Hepatocyte (in vitro differentiated cells): ENCODE measurements at regions not wholly inside any gene's neighbourhood (a gene's known extent, or its start where the extent isn't known, plus 50 kb on each side); places are given as distances from the start of the nearest gene placed in this dataset.
A peak's percentile ranks its signal among the peaks of the same experiment; 100 is the strongest.

Experiments
- DNase-seq: peaks from one replicate; pipeline ENCODE4 v3.0.0-alpha.2; 2016; ENCODE audit warnings: low spot score
- H2AFZ ChIP-seq: fragments of 200-600 bp; sonication (generic); 2 replicates; pipeline ENCODE4 v1.6.0; 2016; ENCODE audit warnings: antibody characterized with exemption, mild to moderate bottlenecking
- H3K27ac ChIP-seq: fragments of 200-600 bp; sonication (generic); 2 replicates; pipeline ENCODE4 v1.5.1; 2016; ENCODE audit warnings: mild to moderate bottlenecking
- H3K27me3 ChIP-seq: fragments of 200-600 bp; sonication (generic); 2 replicates; pipeline ENCODE4 v1.6.1; 2016
- H3K36me3 ChIP-seq: fragments of 200-600 bp; sonication (generic); replicated peaks from 2 replicates; pipeline ENCODE4 v1.5.1; 2016; ENCODE audit warnings: low read depth; ENCODE audit not compliant: insufficient read depth
- H3K4me1 ChIP-seq: fragments of 200-600 bp; sonication (generic); 2 replicates; pipeline ENCODE4 v1.5.1; 2016; ENCODE audit warnings: mild to moderate bottlenecking, moderate library complexity; ENCODE audit not compliant: insufficient read depth
- H3K4me2 ChIP-seq: fragments of 200-600 bp; sonication (generic); 2 replicates; pipeline ENCODE4 v1.6.0; 2016
- H3K4me3 ChIP-seq: fragments of 200-600 bp; sonication (generic); 2 replicates; pipeline ENCODE4 v1.5.1; 2016; ENCODE audit warnings: mild to moderate bottlenecking
- H3K79me2 ChIP-seq: fragments of 200-600 bp; sonication (generic); 2 replicates; pipeline ENCODE4 v1.6.0; 2017; ENCODE audit warnings: mild to moderate bottlenecking
- H3K9me2 ChIP-seq: fragments of 200-600 bp; sonication (generic); replicated peaks from 2 replicates; pipeline ENCODE4 v1.6.0; 2017; ENCODE audit warnings: mild to moderate bottlenecking; ENCODE audit not compliant: insufficient read depth
- H3K9me3 ChIP-seq: fragments of 200-600 bp; sonication (generic); 2 replicates; pipeline ENCODE4 v1.5.1; 2016; ENCODE audit warnings: low read depth, mild to moderate bottlenecking
- H4K20me1 ChIP-seq: fragments of 200-600 bp; sonication (generic); 2 replicates; pipeline ENCODE4 v1.6.0; 2016; ENCODE audit warnings: mild to moderate bottlenecking; ENCODE audit not compliant: insufficient read depth, poor library complexity, severe bottlenecking
- EZH2 ChIP-seq: fragments of 200-600 bp; sonication (generic); IDR thresholded peaks from 2 replicates; pipeline ENCODE4 v1.6.1; 2016; ENCODE audit warnings: antibody characterized with exemption, mild to moderate bottlenecking, borderline replicate concordance
- EZH2phosphoT487 ChIP-seq: fragments of 200-600 bp; sonication (generic); IDR thresholded peaks from one replicate; pipeline ENCODE4 v1.6.1; 2018; ENCODE audit warnings: antibody characterized with exemption, mild to moderate bottlenecking, low read depth, moderate library complexity; ENCODE audit not compliant: unreplicated experiment, severe bottlenecking
- WGBS: methylation state at CpG from one replicate; pipeline ENCODE4 v1.1.6; 2016; ENCODE audit warnings: low lambda C conversion rate; ENCODE audit errors: missing lambda C conversion rate; 5-methylcytosine and 5-hydroxymethylcytosine counted together
- TF ChIP-seq, protein P1 (sequence below): fragments of 200-600 bp; sonication (generic); IDR thresholded peaks from 2 replicates; pipeline ENCODE4 v1.5.1; 2016; ENCODE audit warnings: antibody characterized with exemption, mild to moderate bottlenecking; ENCODE audit not compliant: poor library complexity

DNA sequence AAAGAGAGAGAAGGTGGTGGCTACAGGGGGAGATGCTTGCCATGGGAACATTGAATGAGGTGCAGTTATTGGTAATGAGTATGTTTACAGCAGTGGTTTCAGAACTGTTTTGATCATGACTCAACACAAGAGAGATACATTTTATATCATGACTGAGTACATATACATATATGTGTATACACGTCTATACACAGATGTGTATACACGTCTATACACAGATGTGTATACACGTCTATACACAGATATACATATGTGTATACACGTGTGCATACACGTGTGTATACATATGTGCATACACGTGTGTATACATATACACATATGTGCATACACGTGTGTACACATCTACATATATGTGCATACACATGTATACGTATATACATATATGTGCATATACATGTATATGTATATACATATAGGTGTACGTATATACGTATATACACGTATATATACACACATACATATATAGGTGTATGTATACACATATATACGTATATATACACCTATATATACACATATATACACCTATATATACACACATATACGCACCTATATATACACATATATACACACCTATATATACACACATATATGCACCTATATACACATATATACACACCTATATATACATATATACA is 518.5 kb downstream of the TSN start:
- no peak overlapping the region for H2AFZ ChIP-seq
- no peak for TF ChIP-seq EZH2
- TF ChIP-seq, protein P1, sequence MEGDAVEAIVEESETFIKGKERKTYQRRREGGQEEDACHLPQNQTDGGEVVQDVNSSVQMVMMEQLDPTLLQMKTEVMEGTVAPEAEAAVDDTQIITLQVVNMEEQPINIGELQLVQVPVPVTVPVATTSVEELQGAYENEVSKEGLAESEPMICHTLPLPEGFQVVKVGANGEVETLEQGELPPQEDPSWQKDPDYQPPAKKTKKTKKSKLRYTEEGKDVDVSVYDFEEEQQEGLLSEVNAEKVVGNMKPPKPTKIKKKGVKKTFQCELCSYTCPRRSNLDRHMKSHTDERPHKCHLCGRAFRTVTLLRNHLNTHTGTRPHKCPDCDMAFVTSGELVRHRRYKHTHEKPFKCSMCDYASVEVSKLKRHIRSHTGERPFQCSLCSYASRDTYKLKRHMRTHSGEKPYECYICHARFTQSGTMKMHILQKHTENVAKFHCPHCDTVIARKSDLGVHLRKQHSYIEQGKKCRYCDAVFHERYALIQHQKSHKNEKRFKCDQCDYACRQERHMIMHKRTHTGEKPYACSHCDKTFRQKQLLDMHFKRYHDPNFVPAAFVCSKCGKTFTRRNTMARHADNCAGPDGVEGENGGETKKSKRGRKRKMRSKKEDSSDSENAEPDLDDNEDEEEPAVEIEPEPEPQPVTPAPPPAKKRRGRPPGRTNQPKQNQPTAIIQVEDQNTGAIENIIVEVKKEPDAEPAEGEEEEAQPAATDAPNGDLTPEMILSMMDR: no peak
- TF ChIP-seq EZH2phosphoT487: no peak
- no peak overlapping the region for H3K4me2 ChIP-seq
- H3K9me3 ChIP-seq: no peaks in the 10 kb centered on the region
- no peaks in the 10 kb centered on the region for H3K79me2 ChIP-seq
- no peak for DNase-seq
- no peaks in the 10 kb centered on the region for H3K9me2 ChIP-seq
- no peak overlapping the region for H3K4me3 ChIP-seq
- 93% methylated on average over 13 of the region's 13 CpGs for WGBS
- no peaks in the 10 kb centered on the region for H4K20me1 ChIP-seq
- no peaks in the 10 kb centered on the region for H3K27me3 ChIP-seq
- H3K4me1 ChIP-seq: no peaks in the 10 kb centered on the region
- H3K27ac ChIP-seq: no peak overlapping the region
- no peaks in the 10 kb centered on the region for H3K36me3 ChIP-seq

DNA sequence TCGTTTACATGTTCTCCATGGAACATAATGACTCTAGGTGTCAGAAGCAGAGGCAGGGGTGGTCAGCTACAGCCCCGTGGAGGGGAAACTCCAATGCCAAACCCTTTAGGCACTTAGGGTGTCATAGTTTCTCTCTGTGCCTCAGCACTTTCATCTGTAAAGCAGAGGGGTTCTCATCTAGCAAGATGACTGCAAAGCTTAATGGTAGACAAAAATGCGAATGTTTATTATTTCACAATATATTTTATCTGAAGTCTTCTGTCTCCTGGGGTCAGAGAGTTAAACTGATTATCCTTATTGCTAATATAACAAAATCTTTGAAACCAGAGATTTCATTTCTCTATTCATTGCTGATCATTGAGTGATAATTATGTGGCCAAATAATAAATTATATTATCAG is 522.5 kb downstream of the TSN start:
- Histone ChIP-seq H3K9me3 (no peaks in the 10 kb centered on the region), H3K4me1 (no peaks in the 10 kb centered on the region), H4K20me1 (no peaks in the 10 kb centered on the region), H3K79me2 (no peaks in the 10 kb centered on the region), H3K9me2 (no peaks in the 10 kb centered on the region), H3K36me3 (no peaks in the 10 kb centered on the region), H3K27me3 (no peaks in the 10 kb centered on the region), H3K4me2 (no peak overlapping the region), H3K4me3 (no peak overlapping the region), H2AFZ (no peak overlapping the region), H3K27ac (no peak overlapping the region)
- DNase-seq: no peak
- 80% methylated on average over 3 of the region's 3 CpGs for WGBS
- TF ChIP-seq, protein P1: no peak
- no peak for TF ChIP-seq EZH2phosphoT487

DNA sequence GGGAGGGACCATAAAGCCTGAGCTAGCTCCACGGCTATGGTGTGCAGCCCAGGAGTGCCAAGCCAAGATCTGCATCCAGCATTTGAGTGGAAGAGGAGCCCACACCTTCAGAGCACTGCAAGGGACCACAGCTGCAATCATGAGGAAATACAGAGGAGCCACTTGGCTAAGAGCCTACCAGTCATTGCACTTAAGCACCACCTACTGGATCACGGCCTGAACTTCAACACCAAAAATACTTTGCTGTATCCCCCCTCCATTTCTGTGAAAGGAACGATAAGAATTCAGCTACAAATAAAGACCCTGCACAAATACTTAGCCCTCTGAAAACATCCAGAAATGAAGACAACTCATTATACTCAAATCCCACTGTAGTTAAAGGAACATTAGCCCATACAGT is 545.3 kb downstream of the TSN start:
- Histone ChIP-seq H4K20me1 (no peaks in the 10 kb centered on the region), H3K4me1 (no peaks in the 10 kb centered on the region), H3K9me2 (no peaks in the 10 kb centered on the region), H3K4me3 (no peak overlapping the region), H3K36me3 (no peaks in the 10 kb centered on the region), H2AFZ (no peak overlapping the region), H3K79me2 (no peaks in the 10 kb centered on the region), H3K27ac (no peak overlapping the region), H3K27me3 (no peaks in the 10 kb centered on the region), H3K4me2 (no peak overlapping the region), H3K9me3 (no peaks in the 10 kb centered on the region)
- TF ChIP-seq EZH2phosphoT487 (no peak), EZH2 (no peak)
- TF ChIP-seq, protein P1: no peak
- WGBS: 89% methylated on average over 3 of the region's 3 CpGs
- no peak for DNase-seq

DNA sequence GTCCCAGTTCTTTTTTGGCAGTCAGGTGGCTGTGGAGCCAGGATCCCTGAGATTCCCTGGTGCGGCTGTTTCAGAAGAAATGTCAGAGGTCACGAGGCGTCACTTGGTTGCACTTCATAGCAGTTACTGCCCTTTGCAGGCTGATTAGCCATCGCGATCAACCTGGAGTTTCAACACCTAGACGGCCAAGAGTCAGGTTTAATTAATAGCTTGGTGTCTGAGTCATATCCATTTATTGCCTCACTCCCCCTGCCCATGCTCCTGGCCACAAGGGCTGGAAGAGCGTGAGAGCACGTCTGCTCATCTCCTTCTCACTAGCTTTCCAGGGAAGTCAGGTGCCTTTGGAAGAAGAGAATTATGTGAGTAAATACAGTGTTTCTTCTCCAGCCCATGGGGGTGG is 552.3 kb downstream of the TSN start:
- no peak overlapping the region for H3K4me3 ChIP-seq
- no peaks in the 10 kb centered on the region for H3K36me3 ChIP-seq
- 67% methylated on average over 8 of the region's 8 CpGs for WGBS
- peaks cover 4% of the 10 kb centered on the region for H3K4me1 ChIP-seq
- no peaks in the 10 kb centered on the region for H3K9me2 ChIP-seq
- H3K27ac ChIP-seq: peak overlapping the region; percentile 53
- no peaks in the 10 kb centered on the region for H4K20me1 ChIP-seq
- H3K79me2 ChIP-seq: no peaks in the 10 kb centered on the region
- no peak overlapping the region for H2AFZ ChIP-seq
- H3K4me2 ChIP-seq: no peak overlapping the region
- no peaks in the 10 kb centered on the region for H3K27me3 ChIP-seq
- no peaks in the 10 kb centered on the region for H3K9me3 ChIP-seq
- DNase-seq: peak; percentile 57
- TF ChIP-seq EZH2phosphoT487 (no peak), EZH2 (no peak)
- TF ChIP-seq, protein P1: no peak
